DND-41 (cell line): ENCODE measurements at regions not wholly inside any gene's neighbourhood (a gene's known extent, or its start where the extent isn't known, plus 50 kb on each side); places are given as distances from the start of the nearest gene placed in this dataset.

Experiments
- ATAC-seq: fragments of 200-7000 bp; cut with Tn5 transposase; 3 replicates; pipeline ENCODE4 v1.9.1; 2021; ENCODE audit warnings: low read depth; ENCODE audit not compliant: insufficient read depth
- DNase-seq: peaks from one replicate; pipeline ENCODE4 v3.0.0-alpha.2; 2020
- H2AFZ ChIP-seq: 2 replicates; pipeline ENCODE4 v1.6.0; 2012; ENCODE audit warnings: low read depth, low read length
- H3K27ac ChIP-seq: 2 replicates; pipeline ENCODE4 v1.5.1; 2012; ENCODE audit warnings: low read length, inconsistent platforms
- H3K27me3 ChIP-seq: fragments of 200-600 bp; sonication (generic); 2 replicates; pipeline ENCODE4 v1.6.0; 2012; ENCODE audit warnings: low read length, mild to moderate bottlenecking, inconsistent platforms; ENCODE audit not compliant: insufficient read depth, poor library complexity
- H3K36me3 ChIP-seq: 2 replicates; pipeline ENCODE4 v1.5.1; 2012; ENCODE audit warnings: low read length, inconsistent platforms; ENCODE audit not compliant: insufficient read depth
- H3K4me1 ChIP-seq: 2 replicates; pipeline ENCODE4 v1.5.1; 2012; ENCODE audit warnings: mild to moderate bottlenecking, low read length; ENCODE audit not compliant: insufficient read depth
- H3K4me2 ChIP-seq: 2 replicates; pipeline ENCODE4 v1.6.0; 2012; ENCODE audit warnings: mild to moderate bottlenecking, moderate library complexity, low read length, inconsistent platforms; ENCODE audit not compliant: insufficient read depth
- H3K4me3 ChIP-seq, 2 experiments: fragments of 200-600 bp in 1 of 2; shearing (Covaris generic) in 1 of 2; 2 replicates each; pipeline ENCODE4 v1.5.1; 2012 to 2016; ENCODE audit warnings: inconsistent platforms in 2 of 2, low read length in 2 of 2, mild to moderate bottlenecking in 2 of 2, low read depth in 1 of 2, moderate library complexity in 1 of 2
- H3K79me2 ChIP-seq: 2 replicates; pipeline ENCODE4 v1.6.0; 2012; ENCODE audit warnings: low read length, inconsistent platforms; ENCODE audit not compliant: insufficient read depth
- H3K9ac ChIP-seq: 2 replicates; pipeline ENCODE4 v1.6.0; 2012; ENCODE audit warnings: low read depth, mild to moderate bottlenecking, inconsistent platforms, low read length, moderate library complexity
- H3K9me3 ChIP-seq: 2 replicates; pipeline ENCODE4 v1.5.1; 2012; ENCODE audit warnings: low read length, moderate library complexity, mild to moderate bottlenecking, inconsistent platforms; ENCODE audit not compliant: insufficient read depth, severe bottlenecking
- H4K20me1 ChIP-seq: 2 replicates; pipeline ENCODE4 v1.6.0; 2012; ENCODE audit warnings: low read length; ENCODE audit not compliant: insufficient read depth
- CTCF ChIP-seq: IDR thresholded peaks from 2 replicates; pipeline ENCODE4 v1.5.1; 2012; ENCODE audit warnings: borderline replicate concordance, low read length, moderate library complexity, mild to moderate bottlenecking; ENCODE audit not compliant: poor library complexity, severe bottlenecking; ENCODE audit errors: extremely low read depth
- EZH2 ChIP-seq: IDR thresholded peaks from 3 replicates; pipeline ENCODE4 v1.6.1; 2012; ENCODE audit warnings: borderline replicate concordance, low read depth, mild to moderate bottlenecking, moderate library complexity, low read length, inconsistent platforms; ENCODE audit not compliant: severe bottlenecking

GRCh38 chr21:41023936-41024335 lies 144.0 kb upstream of the BACE2 start:
- no peak overlapping the region for H3K9ac ChIP-seq
- no peak for DNase-seq
- H3K79me2 ChIP-seq: no peaks in the 10 kb centered on the region

GRCh38 chr21:41024341-41024740 lies 143.6 kb upstream of the BACE2 start:
- no peak for TF ChIP-seq CTCF
- TF ChIP-seq EZH2: no peak
- Histone ChIP-seq H3K36me3 (no peaks in the 10 kb centered on the region), H3K4me2 (no peak overlapping the region), H3K79me2 (no peaks in the 10 kb centered on the region), H3K27me3 (peaks cover 10% of the 10 kb centered on the region), H3K9ac (no peak overlapping the region), H3K27ac (no peak overlapping the region), H4K20me1 (no peaks in the 10 kb centered on the region), H3K4me3 (no peak overlapping the region), H3K9me3 (no peaks in the 10 kb centered on the region), H3K4me1 (no peaks in the 10 kb centered on the region), H2AFZ (no peak overlapping the region)
- no peak for DNase-seq
- no peak for ATAC-seq

More at GRCh38 chr21:41023936-41024335, 144.0 kb upstream of the BACE2 start:
- Histone ChIP-seq H3K36me3 (no peaks in the 10 kb centered on the region), H2AFZ (no peak overlapping the region), H3K27ac (no peak overlapping the region), H4K20me1 (no peaks in the 10 kb centered on the region), H3K4me3 (no peak overlapping the region), H3K4me1 (no peaks in the 10 kb centered on the region), H3K9me3 (no peaks in the 10 kb centered on the region), H3K27me3 (peaks cover 10% of the 10 kb centered on the region), H3K4me2 (no peak overlapping the region)
- no peak for ATAC-seq
- no peak for TF ChIP-seq EZH2
- no peak for TF ChIP-seq CTCF

GRCh38 chr21:41024746-41025254 lies 143.2 kb upstream of the BACE2 start:
- Histone ChIP-seq H2AFZ (no peak overlapping the region), H3K79me2 (no peaks in the 10 kb centered on the region), H3K4me2 (no peak overlapping the region), H3K27ac (no peak overlapping the region), H4K20me1 (no peaks in the 10 kb centered on the region), H3K4me3 (no peak overlapping the region), H3K36me3 (no peaks in the 10 kb centered on the region), H3K27me3 (peaks cover 10% of the 10 kb centered on the region), H3K9me3 (no peaks in the 10 kb centered on the region), H3K4me1 (no peaks in the 10 kb centered on the region), H3K9ac (no peak overlapping the region)
- ATAC-seq (no peak), DNase-seq (no peak)
- TF ChIP-seq CTCF (no peak), EZH2 (no peak)

- DNase-seq: no peak
Measured at GRCh38 chr21:41029571-41029970, 138.4 kb upstream of the BACE2 start.

More at GRCh38 chr21:41029571-41029970, 138.4 kb upstream of the BACE2 start:
- no peaks in the 10 kb centered on the region for H3K4me1 ChIP-seq
- H3K9me3 ChIP-seq: no peaks in the 10 kb centered on the region
- ATAC-seq: no peak
- no peak overlapping the region for H3K4me2 ChIP-seq
- H3K27me3 ChIP-seq: peaks cover 3% of the 10 kb centered on the region
- no peaks in the 10 kb centered on the region for H3K79me2 ChIP-seq
- no peak overlapping the region for H3K4me3 ChIP-seq
- H3K36me3 ChIP-seq: no peaks in the 10 kb centered on the region
- TF ChIP-seq EZH2 (no peak), CTCF (no peak)
- no peak overlapping the region for H2AFZ ChIP-seq
- H3K27ac ChIP-seq: no peak overlapping the region
- no peak overlapping the region for H3K9ac ChIP-seq
- H4K20me1 ChIP-seq: no peaks in the 10 kb centered on the region
